Heart right ventricle (tissue), 16 donors: ENCODE measurements at regions not wholly inside any gene's neighbourhood (a gene's known extent, or its start where the extent isn't known, plus 50 kb on each side); places are given as distances from the start of the nearest gene placed in this dataset.

Experiments used
- ATAC-seq, 8 donors: fragments of 200-7000 bp; cut with Tn5 transposase; one replicate each; pipeline ENCODE4 v1.9.1; 2020; ENCODE audit warnings: mild to moderate bottlenecking in 8 of 8, moderate library complexity in 8 of 8, moderate number of reproducible peaks in 1 of 8
- DNase-seq, 2 donors: peaks; one replicate each; pipeline ENCODE4 v3.0.0-alpha.2; 2020
- H3K27ac ChIP-seq, 10 donors: fragments of 200-600 bp; sonication (generic) in 2 of 10; one replicate each; pipeline versions ENCODE4 v1.5.0 to v1.8.0; 2020 to 2022; ENCODE audit warnings: mild to moderate bottlenecking in 3 of 10
- H3K27me3 ChIP-seq, 7 donors: fragments of 200-600 bp; one replicate each; pipeline ENCODE4 v1.8.0; 2021 to 2022; ENCODE audit warnings: mild to moderate bottlenecking in 2 of 7
- H3K36me3 ChIP-seq, 9 donors: fragments of 200-600 bp; sonication (generic) in 1 of 9; one replicate each; pipeline versions ENCODE4 v1.5.0 to v1.8.0; 2020 to 2022; ENCODE audit warnings: mild to moderate bottlenecking in 2 of 9
- H3K4me1 ChIP-seq, 9 donors: fragments of 200-600 bp; sonication (generic) in 1 of 9; one replicate each; pipeline versions ENCODE4 v1.5.0 to v1.8.0; 2020 to 2022; ENCODE audit warnings: mild to moderate bottlenecking in 4 of 9
- H3K4me3 ChIP-seq, 10 donors: fragments of 200-600 bp; sonication (generic) in 2 of 10; one replicate each; pipeline versions ENCODE4 v1.5.0 to v1.8.0; 2020 to 2022; ENCODE audit warnings: mild to moderate bottlenecking in 7 of 10, moderate library complexity in 2 of 10
- H3K9me3 ChIP-seq, 11 donors: fragments of 200-600 bp in 10 of 11; sonication (generic) in 2 of 11; one replicate each; pipeline versions ENCODE4 v1.5.0 to v1.8.0; 2013 to 2022; ENCODE audit warnings: mild to moderate bottlenecking in 2 of 11, control low read depth in 1 of 11, moderate library complexity in 1 of 11
- CTCF ChIP-seq, 9 donors: fragments of 200-600 bp; sonication (generic) in 2 of 9; IDR thresholded peaks; one replicate each; pipeline versions ENCODE4 v1.5.0 to v1.8.0; 2021 to 2022; ENCODE audit warnings: antibody characterized with exemption in 9 of 9, mild to moderate bottlenecking in 5 of 9, moderate library complexity in 1 of 9
- WGBS, 2 donors: extraction: QIAGEN DNeasy Blood & Tissue Kit; methylation state at CpG; one replicate each; pipeline ENCODE4 v1.1.7; 2013; ENCODE audit warnings: inconsistent platforms in 1 of 2; 5-methylcytosine and 5-hydroxymethylcytosine counted together
- intact Hi-C, 10 donors: fragments of 100-400 bp; cut with DNase I; formaldehyde crosslinking; loops; one replicate each; pipeline versions ENCODE4 v1.11.1 to v1.14.2; 2022
- donor health status: Arrhythmogenic right ventricular cardiomyopathy.
- donor health status: ischemic (EF 13 %, LVEDD 7.1; RV severe dilation, severe dysfunction).
- donor health status: healthy with polysubstance abuse.
- donor health status: DM: no; HTN: yes; CAD: no.
- donor health status: DM: no; HTN: no; CAD: no.
- donor health status: ischemic (EF 25% LVEDD 6.9; RV normal size, moderate dysfunction).
- donor health status: ischemic (EF 25% LVEDD 5.7; RV mildly dilated, moderate dysfunction).
- donor health status: healthy.
- donor health status: DM: yes; HTN: yes; CAD: no.
- donor health status: Ischemic cardiomyopathy.
- donor health status: ischemic (EF 35%, LVEDD 5.7; RV mildly dilated, moderate dysfunction).
- donor health status: nonischemic (EF 11% LVEDD 7.7; RV severe dilation, severe dysfunction).
- donor health status: DM: yes; HTN: yes; CAD: no.
- donor health status: PGD.
- donor health status: ischemic (EF 29% LVEDD 5.4; RV normal size, mild dysfunction).
- donor health status: nonischemic (EF 23%, LVEDD 6.1; RV moderate dilation, normal function).

- no peak for TF ChIP-seq CTCF (IDR thresholded peaks at IDR 0.05)
- Histone ChIP-seq H3K9me3 (no peaks in the 10 kb centered on the region), H3K4me1 (no peaks in the 10 kb centered on the region), H3K36me3 (no peaks in the 10 kb centered on the region), H3K4me3 (no peak overlapping the region), H3K27ac (no peak overlapping the region), H3K27me3 (peaks cover 0 to 14% (median 0%) of the 10 kb centered on the region in 7 donors)
- WGBS, 2 donors, result 84 to 86% methylated on average over 3 of the region's 3 CpGs
- DNase-seq, result no peak
- intact Hi-C loops, result no loop called here
- no peak for ATAC-seq
Observed at GRCh38 chr3:137610723-137611122, 153.4 kb upstream of the SOX14 start.

- H3K27ac ChIP-seq, result no peak overlapping the region
- TF ChIP-seq CTCF (IDR thresholded peaks at IDR 0.05), result no peak
- no peak overlapping the region for H3K4me3 ChIP-seq
- H3K27me3 ChIP-seq, result peaks cover 0 to 14% (median 0%) of the 10 kb centered on the region in 7 donors
- no peaks in the 10 kb centered on the region for H3K9me3 ChIP-seq
- ATAC-seq (no peak), DNase-seq (no peak)
- no peaks in the 10 kb centered on the region for H3K4me1 ChIP-seq
- intact Hi-C loops, result no loop called here
- 10% methylated on average over 3 of the region's 3 CpGs for WGBS, 2 donors
- H3K36me3 ChIP-seq, result no peaks in the 10 kb centered on the region
Observed at GRCh38 chr3:137612291-137612690, 151.8 kb upstream of the SOX14 start.

- no peaks in the 10 kb centered on the region for H3K36me3 ChIP-seq
- TF ChIP-seq CTCF (IDR thresholded peaks at IDR 0.05), result no peak
- DNase-seq, result no peak
- no peak for ATAC-seq
- H3K9me3 ChIP-seq, result peaks cover 0 to 8% (median 0%) of the 10 kb centered on the region in 11 donors
- no peak overlapping the region for H3K4me3 ChIP-seq
- no peak overlapping the region for H3K27ac ChIP-seq
- WGBS, 2 donors, result 55 to 56% methylated on average over 10 of the region's 10 CpGs
- intact Hi-C loops, result no loop called here
- H3K4me1 ChIP-seq, result no peaks in the 10 kb centered on the region
- H3K27me3 ChIP-seq, result peaks cover 0 to 9% (median 0%) of the 10 kb centered on the region in 7 donors
Observed at GRCh38 chr3:137615659-137616418, 148.3 kb upstream of the SOX14 start.

- intact Hi-C loops, result no loop called here
- H3K4me1 ChIP-seq, result no peaks in the 10 kb centered on the region
- DNase-seq (no peak), ATAC-seq (no peak)
- H3K27ac ChIP-seq, result no peak overlapping the region
- H3K27me3 ChIP-seq, result peaks cover 0 to 51% (median 24%) of the 10 kb centered on the region in 7 donors
- WGBS, 2 donors, result 24 to 30% methylated on average over 17 of the region's 17 CpGs
- no peak overlapping the region for H3K4me3 ChIP-seq
- H3K36me3 ChIP-seq, result no peaks in the 10 kb centered on the region
- no peaks in the 10 kb centered on the region for H3K9me3 ChIP-seq
- TF ChIP-seq CTCF (IDR thresholded peaks at IDR 0.05), result no peak
Observed at GRCh38 chr3:137641879-137642704, 122.0 kb upstream of the SOX14 start.
